C4-2B (cell line): ENCODE measurements at regions not wholly inside any gene's neighbourhood (a gene's known extent, or its start where the extent isn't known, plus 50 kb on each side); places are given as distances from the start of the nearest gene placed in this dataset.

Experiments used
- H3K27ac ChIP-seq: fragments of 450-650 bp; 2 replicates; pipeline ENCODE4 v1.5.1; 2017
- CTCF ChIP-seq: fragments of 450-650 bp; conservative IDR thresholded peaks from 2 replicates; pipeline ENCODE4 v1.5.1; 2017; ENCODE audit warnings: mild to moderate bottlenecking
- ZFX ChIP-seq: fragments of 450-650 bp; IDR thresholded peaks from 2 replicates; pipeline ENCODE4 v1.6.1; 2017

GRCh38 chr9:26770821-26771220, 121.8 kb downstream of the CAAP1 start:
- no peak overlapping the region for H3K27ac ChIP-seq
- TF ChIP-seq ZFX (no peak), CTCF (no peak)

- no peak overlapping the region for H3K27ac ChIP-seq
- TF ChIP-seq ZFX (no peak), CTCF (no peak)
Observed at GRCh38 chr9:26768145-26768544, 124.5 kb downstream of the CAAP1 start.

- no peak for TF ChIP-seq ZFX
- TF ChIP-seq CTCF, result no peak
- no peak overlapping the region for H3K27ac ChIP-seq
Observed at GRCh38 chr9:26760675-26761074, 131.9 kb downstream of the CAAP1 start.

GRCh38 chr9:26758655-26759054, 133.9 kb downstream of the CAAP1 start:
- TF ChIP-seq ZFX, result no peak
- TF ChIP-seq CTCF, result no peak
- H3K27ac ChIP-seq, result no peak overlapping the region

GRCh38 chr9:26756881-26757280, 135.7 kb downstream of the CAAP1 start:
- TF ChIP-seq CTCF (no peak), ZFX (no peak)
- H3K27ac ChIP-seq, result no peak overlapping the region

GRCh38 chr9:26755476-26755875, 137.1 kb downstream of the CAAP1 start:
- no peak overlapping the region for H3K27ac ChIP-seq
- TF ChIP-seq CTCF (no peak), ZFX (no peak)

GRCh38 chr9:26754509-26755164, 138.0 kb downstream of the CAAP1 start:
- TF ChIP-seq ZFX (no peak), CTCF (no peak)
- no peak overlapping the region for H3K27ac ChIP-seq
